GM12873 (cell line): ENCODE measurements at regions not wholly inside any gene's neighbourhood (a gene's known extent, or its start where the extent isn't known, plus 50 kb on each side); places are given as distances from the start of the nearest gene placed in this dataset.

Source experiments
- CTCF ChIP-seq: IDR thresholded peaks from 2 replicates; pipeline ENCODE4 v1.5.1; 2012; ENCODE audit warnings: low read depth, mild to moderate bottlenecking, moderate library complexity, low read length, control low read depth; ENCODE audit not compliant: insufficient read depth; ENCODE audit errors: missing control alignments

- TF ChIP-seq CTCF = no peak
Measured at GRCh38 chr18:61096226-61096625, 237.0 kb upstream of the CDH20 start.

- TF ChIP-seq CTCF = no peak
Measured at GRCh38 chr18:61107113-61107512, 226.1 kb upstream of the CDH20 start.

GRCh38 chr18:61108706-61109105, 224.5 kb upstream of the CDH20 start:
- no peak for TF ChIP-seq CTCF

GRCh38 chr18:61123309-61123708, 209.9 kb upstream of the CDH20 start:
- TF ChIP-seq CTCF = no peak

- no peak for TF ChIP-seq CTCF
Measured at GRCh38 chr18:61127714-61128467, 205.3 kb upstream of the CDH20 start.

- TF ChIP-seq CTCF = no peak
Measured at GRCh38 chr18:61129001-61129400, 204.2 kb upstream of the CDH20 start.

- no peak for TF ChIP-seq CTCF
Measured at GRCh38 chr18:61132031-61132430, 201.2 kb upstream of the CDH20 start.
